ENCODE measurements at regions not wholly inside any gene's neighbourhood (a gene's known extent, or its start where the extent isn't known, plus 50 kb on each side); places are given as distances from the start of the nearest gene placed in this dataset.

DNA sequence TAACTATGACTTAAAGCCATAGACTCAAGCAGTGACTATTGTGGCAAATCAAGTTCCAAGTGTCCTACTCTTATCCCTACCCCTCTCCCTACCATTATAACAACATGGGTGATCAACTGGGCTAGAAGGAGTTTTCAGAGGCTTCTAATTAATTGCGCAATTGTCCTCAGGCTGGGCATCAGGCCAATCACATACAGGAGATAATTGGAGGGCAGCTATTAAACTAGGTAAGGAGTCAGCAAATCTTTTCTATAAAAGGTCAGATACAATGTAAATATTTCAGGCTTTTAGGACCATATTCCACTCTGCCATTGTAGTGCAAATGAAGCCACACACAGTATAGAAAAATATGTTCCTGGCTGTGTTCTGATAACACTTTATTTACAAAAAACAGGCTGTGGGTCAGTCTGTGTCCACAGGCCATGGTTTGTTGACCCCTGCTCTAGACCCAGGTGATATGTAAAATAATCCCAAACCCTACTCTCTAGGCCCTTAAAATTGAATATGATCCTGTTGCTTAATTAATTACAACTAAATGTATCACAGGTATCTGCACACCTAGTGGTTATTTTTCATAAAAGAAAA is 141.4 kb upstream of the PIK3R1 start:
- H3K4me3 Mint-ChIP-seq = no peak overlapping the region
- no peaks in the 10 kb centered on the region for H3K4me1 Mint-ChIP-seq (ENCODE audit: low read depth)
- no peak overlapping the region for H3K27ac ChIP-seq (ENCODE audit: low read depth in 1 of 2, low read length in 2 of 2)
- no peak overlapping the region for H3K4me3 ChIP-seq (ENCODE audit: low read length)
- H3K27me3 Mint-ChIP-seq = no peaks in the 10 kb centered on the region
- POLR2A ChIA-PET = no interaction called here
- CTCF ChIA-PET = interaction anchor here (0.6 kb wide), 1 partner anchor 37 kb away, joined by 3 read pairs; no protein-coding TSS in a partner anchor
- H3K4me1 ChIP-seq (ENCODE audit: insufficient read depth, low read length) = no peaks in the 10 kb centered on the region
- no peak overlapping the region for H3K27ac Mint-ChIP-seq
- TF ChIP-seq, protein P1, sequence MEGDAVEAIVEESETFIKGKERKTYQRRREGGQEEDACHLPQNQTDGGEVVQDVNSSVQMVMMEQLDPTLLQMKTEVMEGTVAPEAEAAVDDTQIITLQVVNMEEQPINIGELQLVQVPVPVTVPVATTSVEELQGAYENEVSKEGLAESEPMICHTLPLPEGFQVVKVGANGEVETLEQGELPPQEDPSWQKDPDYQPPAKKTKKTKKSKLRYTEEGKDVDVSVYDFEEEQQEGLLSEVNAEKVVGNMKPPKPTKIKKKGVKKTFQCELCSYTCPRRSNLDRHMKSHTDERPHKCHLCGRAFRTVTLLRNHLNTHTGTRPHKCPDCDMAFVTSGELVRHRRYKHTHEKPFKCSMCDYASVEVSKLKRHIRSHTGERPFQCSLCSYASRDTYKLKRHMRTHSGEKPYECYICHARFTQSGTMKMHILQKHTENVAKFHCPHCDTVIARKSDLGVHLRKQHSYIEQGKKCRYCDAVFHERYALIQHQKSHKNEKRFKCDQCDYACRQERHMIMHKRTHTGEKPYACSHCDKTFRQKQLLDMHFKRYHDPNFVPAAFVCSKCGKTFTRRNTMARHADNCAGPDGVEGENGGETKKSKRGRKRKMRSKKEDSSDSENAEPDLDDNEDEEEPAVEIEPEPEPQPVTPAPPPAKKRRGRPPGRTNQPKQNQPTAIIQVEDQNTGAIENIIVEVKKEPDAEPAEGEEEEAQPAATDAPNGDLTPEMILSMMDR (IDR thresholded peaks at IDR 0.05) = no peak
- no peaks in the 10 kb centered on the region for H3K27me3 ChIP-seq (ENCODE audit: control insufficient read depth in 1 of 2, insufficient read depth in 2 of 2, low read length in 2 of 2)
- no peaks in the 10 kb centered on the region for H3K9me3 Mint-ChIP-seq
- H3K36me3 ChIP-seq (ENCODE audit: insufficient read depth, low read length) = no peaks in the 10 kb centered on the region
- DNase-seq (no peak), ATAC-seq (ENCODE audit: poor library complexity) (no peak)
- no peaks in the 10 kb centered on the region for H3K9me3 ChIP-seq (ENCODE audit: control insufficient read depth in 1 of 2, insufficient read depth in 1 of 2, low read length in 2 of 2)
- intact Hi-C loops (cut with DNase I, micrococcal nuclease) = no loop called here
- no peaks in the 10 kb centered on the region for H3K36me3 Mint-ChIP-seq (ENCODE audit: low read depth)

GRCh38 chr5:68071736-68072135 is 143.8 kb upstream of the PIK3R1 start:
- H3K36me3 ChIP-seq (ENCODE audit: insufficient read depth, low read length) = no peaks in the 10 kb centered on the region
- CTCF ChIA-PET = interaction anchor here (0.7 to 1.3 kb wide), 3 partner anchors 9 to 1897 kb away, joined by 4 to 5 read pairs (median 4); no protein-coding TSS in a partner anchor
- ATAC-seq (ENCODE audit: poor library complexity) (no peak), DNase-seq (no peak)
- Mint-ChIP-seq H3K27me3 (no peaks in the 10 kb centered on the region), H3K4me1 (ENCODE audit: low read depth) (no peaks in the 10 kb centered on the region), H3K36me3 (ENCODE audit: low read depth) (no peaks in the 10 kb centered on the region), H3K4me3 (no peak overlapping the region), H3K27ac (no peak overlapping the region), H3K9me3 (peaks cover 3% of the 10 kb centered on the region)
- no peaks in the 10 kb centered on the region for H3K4me1 ChIP-seq (ENCODE audit: insufficient read depth, low read length)
- H3K27ac ChIP-seq (ENCODE audit: low read depth in 1 of 2, low read length in 2 of 2) = no peak overlapping the region
- POLR2A ChIA-PET = no interaction called here
- intact Hi-C loops (cut with DNase I, micrococcal nuclease) = no loop called here
- TF ChIP-seq, protein P1 (IDR thresholded peaks at IDR 0.05) = no peak
- H3K27me3 ChIP-seq (ENCODE audit: control insufficient read depth in 1 of 2, insufficient read depth in 2 of 2, low read length in 2 of 2) = no peaks in the 10 kb centered on the region
- H3K4me3 ChIP-seq (ENCODE audit: low read length) = no peak overlapping the region
- no peaks in the 10 kb centered on the region for H3K9me3 ChIP-seq (ENCODE audit: control insufficient read depth in 1 of 2, insufficient read depth in 1 of 2, low read length in 2 of 2)

DNA sequence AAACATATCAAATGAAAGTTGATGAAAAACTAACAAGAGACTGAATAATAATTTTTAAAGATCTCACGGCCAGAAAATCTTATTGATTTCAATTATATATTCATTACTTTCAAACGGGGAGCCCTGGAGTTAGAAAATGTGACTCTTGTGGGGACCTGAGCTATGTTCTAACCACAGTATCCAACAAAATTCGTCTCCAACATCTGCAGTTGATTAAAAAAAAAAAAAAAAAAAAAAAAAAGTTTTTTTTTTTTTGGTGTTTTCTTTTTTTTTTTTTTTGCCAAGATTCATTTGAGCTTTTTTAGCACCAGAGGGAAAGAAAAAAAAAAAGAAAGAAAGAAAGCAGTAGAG is 144.3 kb upstream of the PIK3R1 start:
- Mint-ChIP-seq H3K27ac (no peak overlapping the region), H3K27me3 (no peaks in the 10 kb centered on the region), H3K4me1 (ENCODE audit: low read depth) (no peaks in the 10 kb centered on the region), H3K36me3 (ENCODE audit: low read depth) (no peaks in the 10 kb centered on the region), H3K4me3 (no peak overlapping the region), H3K9me3 (peaks cover 3% of the 10 kb centered on the region)
- Histone ChIP-seq H3K4me1 (ENCODE audit: insufficient read depth, low read length) (no peaks in the 10 kb centered on the region), H3K4me3 (ENCODE audit: low read length) (no peak overlapping the region), H3K27me3 (ENCODE audit: control insufficient read depth in 1 of 2, insufficient read depth in 2 of 2, low read length in 2 of 2) (no peaks in the 10 kb centered on the region), H3K9me3 (ENCODE audit: control insufficient read depth in 1 of 2, insufficient read depth in 1 of 2, low read length in 2 of 2) (no peaks in the 10 kb centered on the region), H3K36me3 (ENCODE audit: insufficient read depth, low read length) (no peaks in the 10 kb centered on the region), H3K27ac (ENCODE audit: low read depth in 1 of 2, low read length in 2 of 2) (no peak overlapping the region)
- ATAC-seq (ENCODE audit: poor library complexity) (no peak), DNase-seq (no peak)
- POLR2A ChIA-PET = no interaction called here
- intact Hi-C loops (cut with DNase I, micrococcal nuclease) = no loop called here
- TF ChIP-seq, protein P1 (IDR thresholded peaks at IDR 0.05) = no peak
- CTCF ChIA-PET = interaction anchor here (0.6 kb wide), 1 partner anchor 138 kb away, joined by 3 read pairs; no protein-coding TSS in a partner anchor

Data from CD4-positive, alpha-beta T cell (primary cell).